Testis (tissue), 2 donors: ENCODE measurements at regions not wholly inside any gene's neighbourhood (a gene's known extent, or its start where the extent isn't known, plus 50 kb on each side); places are given as distances from the start of the nearest gene placed in this dataset.

Source experiments
- DNase-seq: peaks from one replicate; pipeline ENCODE4 v3.0.0-alpha.2; 2019
- H3K27ac ChIP-seq, 2 donors: fragments of 200-600 bp; sonication (generic); one replicate each; pipeline ENCODE4 v1.5.1; 2019
- H3K27me3 ChIP-seq: fragments of 200-600 bp; sonication (generic); one replicate; pipeline ENCODE4 v1.5.1; 2019
- H3K36me3 ChIP-seq: fragments of 200-600 bp; sonication (generic); one replicate; pipeline ENCODE4 v1.5.1; 2017; ENCODE audit warnings: low read depth; ENCODE audit errors: missing control alignments
- H3K4me1 ChIP-seq: fragments of 200-600 bp; sonication (generic); one replicate; pipeline ENCODE4 v1.5.1; 2019
- H3K4me3 ChIP-seq, 2 donors: fragments of 200-600 bp; sonication (generic); one replicate each; pipeline ENCODE4 v1.5.1; 2017 to 2019
- H3K9me3 ChIP-seq: fragments of 200-600 bp; sonication (generic); one replicate; pipeline ENCODE4 v1.5.1; 2017
- POLR2A ChIP-seq: fragments of 450-650 bp; IDR thresholded peaks from one replicate; pipeline ENCODE4 v1.6.1; 2017; ENCODE audit warnings: antibody characterized with exemption, mild to moderate bottlenecking, moderate library complexity
- WGBS, 2 donors: methylation state at CpG; one replicate each; pipeline ENCODE4 v1.1.5; 2018; 5-methylcytosine and 5-hydroxymethylcytosine counted together
- intact Hi-C: fragments of 100-400 bp; cut with DNase I; formaldehyde crosslinking; loops from one replicate; pipeline ENCODE4 v1.15.1; 2023; ENCODE audit warnings: low total_unique reads
- TF ChIP-seq, protein P1 (sequence below), 3 experiments: fragments of 450-650 bp in 2 of 3; fragments of 200-600 bp in 1 of 3; sonication (generic) in 1 of 3; IDR thresholded peaks; one replicate each; pipeline ENCODE4 v1.5.1; 2016 to 2019; ENCODE audit warnings: antibody characterized with exemption in 3 of 3, mild to moderate bottlenecking in 2 of 3, moderate library complexity in 1 of 3

DNA sequence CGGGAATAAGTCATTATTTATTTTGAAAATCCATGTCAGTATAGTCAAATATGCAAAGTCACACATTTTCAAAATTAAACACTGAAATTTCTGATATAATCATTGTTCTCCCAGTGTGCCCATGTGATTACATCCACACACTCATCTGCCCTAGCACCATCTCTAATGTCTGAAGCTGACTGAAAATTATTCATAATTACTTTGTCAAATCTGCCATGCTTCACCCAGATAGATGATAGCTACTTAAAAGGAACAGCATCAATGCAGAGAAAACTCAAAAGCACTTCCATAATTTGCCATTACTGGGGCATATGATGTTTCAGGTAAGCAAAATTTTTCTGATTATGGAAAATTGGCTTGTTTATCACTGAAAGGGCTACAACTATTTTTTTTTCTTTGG, 1433.3 kb upstream of the IGFBP7 start:
- TF ChIP-seq, protein P1, sequence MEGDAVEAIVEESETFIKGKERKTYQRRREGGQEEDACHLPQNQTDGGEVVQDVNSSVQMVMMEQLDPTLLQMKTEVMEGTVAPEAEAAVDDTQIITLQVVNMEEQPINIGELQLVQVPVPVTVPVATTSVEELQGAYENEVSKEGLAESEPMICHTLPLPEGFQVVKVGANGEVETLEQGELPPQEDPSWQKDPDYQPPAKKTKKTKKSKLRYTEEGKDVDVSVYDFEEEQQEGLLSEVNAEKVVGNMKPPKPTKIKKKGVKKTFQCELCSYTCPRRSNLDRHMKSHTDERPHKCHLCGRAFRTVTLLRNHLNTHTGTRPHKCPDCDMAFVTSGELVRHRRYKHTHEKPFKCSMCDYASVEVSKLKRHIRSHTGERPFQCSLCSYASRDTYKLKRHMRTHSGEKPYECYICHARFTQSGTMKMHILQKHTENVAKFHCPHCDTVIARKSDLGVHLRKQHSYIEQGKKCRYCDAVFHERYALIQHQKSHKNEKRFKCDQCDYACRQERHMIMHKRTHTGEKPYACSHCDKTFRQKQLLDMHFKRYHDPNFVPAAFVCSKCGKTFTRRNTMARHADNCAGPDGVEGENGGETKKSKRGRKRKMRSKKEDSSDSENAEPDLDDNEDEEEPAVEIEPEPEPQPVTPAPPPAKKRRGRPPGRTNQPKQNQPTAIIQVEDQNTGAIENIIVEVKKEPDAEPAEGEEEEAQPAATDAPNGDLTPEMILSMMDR (IDR thresholded peaks at IDR 0.05) = no peak
- no peak for TF ChIP-seq POLR2A
- intact Hi-C loops = no loop called here
- H3K4me1 ChIP-seq = no peaks in the 10 kb centered on the region
- no peaks in the 10 kb centered on the region for H3K9me3 ChIP-seq
- H3K4me3 ChIP-seq = no peak overlapping the region
- 63 to 70% methylated on average over 1 of the region's 1 CpG for WGBS, 2 donors
- no peak overlapping the region for H3K27ac ChIP-seq
- no peaks in the 10 kb centered on the region for H3K27me3 ChIP-seq
- DNase-seq = no peak
- no peaks in the 10 kb centered on the region for H3K36me3 ChIP-seq

DNA sequence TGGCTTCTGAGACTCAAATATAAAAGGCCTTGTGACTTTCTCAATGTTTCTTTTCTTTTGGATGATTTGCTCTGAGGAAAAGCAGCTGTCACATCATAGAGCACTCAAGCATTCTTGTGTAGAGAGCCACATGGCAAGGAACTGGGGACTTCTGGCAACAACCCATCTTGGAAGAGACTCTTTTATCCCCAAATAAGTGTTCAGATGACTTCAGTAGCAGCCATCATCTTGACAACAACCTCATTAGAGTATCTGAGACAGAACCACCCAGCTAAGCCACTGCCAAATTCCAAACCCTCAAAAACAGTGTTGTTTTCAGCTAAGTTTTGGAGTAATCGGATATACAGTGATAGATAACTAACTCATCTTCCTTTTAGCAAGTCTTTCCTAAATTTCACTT, 1431.7 kb upstream of the IGFBP7 start:
- no peak for DNase-seq
- 81 to 83% methylated on average over 1 of the region's 1 CpG for WGBS, 2 donors
- Histone ChIP-seq H3K4me3 (no peak overlapping the region), H3K9me3 (no peaks in the 10 kb centered on the region), H3K27ac (no peak overlapping the region), H3K4me1 (no peaks in the 10 kb centered on the region), H3K27me3 (no peaks in the 10 kb centered on the region), H3K36me3 (no peaks in the 10 kb centered on the region)
- intact Hi-C loops = no loop called here
- no peak for TF ChIP-seq POLR2A
- TF ChIP-seq, protein P1 (IDR thresholded peaks at IDR 0.05) = no peak

DNA sequence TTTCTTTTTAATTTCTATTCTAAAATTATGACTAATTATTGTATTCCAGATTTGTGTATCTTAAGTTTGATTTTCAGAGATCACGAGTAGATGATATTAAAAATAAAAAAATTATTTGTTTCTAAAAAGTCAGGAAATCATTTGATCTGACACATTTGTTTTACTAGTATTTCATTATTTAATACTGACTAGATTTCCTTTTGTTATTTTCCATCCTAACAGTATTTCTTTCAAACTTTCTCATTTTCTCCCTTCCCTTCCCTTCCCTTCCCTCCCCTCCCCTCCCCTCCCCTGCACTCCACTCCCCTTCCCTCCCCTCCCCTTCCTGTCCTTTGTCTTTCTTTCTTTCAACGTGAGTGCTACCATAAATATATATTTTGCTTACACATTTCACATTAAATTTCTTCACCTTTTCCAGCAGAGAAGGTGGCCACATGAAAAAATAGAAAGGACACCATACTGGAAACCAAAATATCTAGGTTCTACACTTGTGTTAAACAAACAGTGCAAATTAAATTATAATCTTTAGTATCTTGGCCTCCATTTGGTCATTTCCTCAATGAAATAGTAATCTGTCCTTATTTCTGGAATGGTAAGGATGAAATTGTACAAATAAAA, 1412.7 kb upstream of the IGFBP7 start:
- no peaks in the 10 kb centered on the region for H3K9me3 ChIP-seq
- H3K4me3 ChIP-seq = no peak overlapping the region
- H3K27ac ChIP-seq = no peak overlapping the region
- TF ChIP-seq, protein P1 (IDR thresholded peaks at IDR 0.05) = no peak
- no peak for TF ChIP-seq POLR2A
- no peak for DNase-seq
- 77 to 81% methylated on average over 2 of the region's 2 CpGs for WGBS, 2 donors
- H3K27me3 ChIP-seq = no peaks in the 10 kb centered on the region
- no peaks in the 10 kb centered on the region for H3K4me1 ChIP-seq
- no peaks in the 10 kb centered on the region for H3K36me3 ChIP-seq
- intact Hi-C loops = no loop called here

DNA sequence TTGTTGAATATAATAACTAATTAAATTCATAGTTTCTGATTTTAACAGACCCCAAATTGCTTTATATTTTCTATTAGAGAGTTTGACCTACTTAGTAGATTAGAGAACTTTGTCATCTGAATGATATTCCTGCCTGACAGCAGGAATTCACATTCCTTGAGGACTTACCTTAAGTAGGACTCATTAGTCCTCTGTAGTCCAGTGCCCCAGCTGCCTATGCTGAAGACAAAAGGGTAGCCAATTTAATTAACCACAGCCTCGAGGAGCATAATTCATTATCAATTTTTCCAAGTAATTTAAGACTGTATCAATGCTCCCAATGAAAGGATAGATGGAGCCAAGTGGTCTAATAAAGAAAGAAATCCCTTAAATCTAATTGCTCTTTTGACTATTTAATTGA, 1405.0 kb upstream of the IGFBP7 start:
- intact Hi-C loops = no loop called here
- TF ChIP-seq POLR2A = no peak
- TF ChIP-seq, protein P1 (IDR thresholded peaks at IDR 0.05) = no peak
- no peak for DNase-seq
- H3K9me3 ChIP-seq = no peaks in the 10 kb centered on the region
- 32 to 40% methylated on average over 1 of the region's 1 CpG for WGBS, 2 donors
- H3K4me1 ChIP-seq = no peaks in the 10 kb centered on the region
- no peaks in the 10 kb centered on the region for H3K36me3 ChIP-seq
- no peaks in the 10 kb centered on the region for H3K27me3 ChIP-seq
- no peak overlapping the region for H3K4me3 ChIP-seq
- no peak overlapping the region for H3K27ac ChIP-seq

DNA sequence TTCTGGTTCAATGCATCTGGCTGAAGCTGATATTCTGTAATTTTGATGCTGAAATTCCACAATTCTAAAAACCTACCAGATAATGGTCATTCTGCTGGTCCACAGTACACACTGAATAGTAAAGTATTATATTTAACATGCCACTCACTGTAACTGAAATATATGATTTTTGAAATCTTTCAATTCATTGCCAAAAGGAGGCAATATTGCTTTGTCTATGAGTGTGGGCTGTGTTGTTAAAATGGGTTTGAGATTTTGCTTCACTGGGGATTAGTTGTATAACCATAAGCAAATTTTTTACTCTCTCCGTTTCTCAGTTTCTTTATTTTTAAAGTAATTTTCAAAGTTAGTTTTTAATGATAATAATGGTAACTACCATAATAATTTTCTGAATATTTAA, 1404.1 kb upstream of the IGFBP7 start:
- Histone ChIP-seq H3K4me3 (no peak overlapping the region), H3K27me3 (no peaks in the 10 kb centered on the region), H3K36me3 (no peaks in the 10 kb centered on the region), H3K9me3 (no peaks in the 10 kb centered on the region), H3K27ac (no peak overlapping the region), H3K4me1 (no peaks in the 10 kb centered on the region)
- intact Hi-C loops = no loop called here
- 87 to 88% methylated on average over 1 of the region's 1 CpG for WGBS, 2 donors
- no peak for DNase-seq
- no peak for TF ChIP-seq POLR2A
- TF ChIP-seq, protein P1 (IDR thresholded peaks at IDR 0.05) = no peak
